IPS DF 6.9 (cell line): ENCODE measurements at regions not wholly inside any gene's neighbourhood (a gene's known extent, or its start where the extent isn't known, plus 50 kb on each side); places are given as distances from the start of the nearest gene placed in this dataset.

Experiments used
- DNase-seq: peaks from one replicate; pipeline ENCODE4 v3.0.0-alpha.2; 2013; ENCODE audit warnings: low read depth, low spot score
- H3K27ac ChIP-seq: one replicate; pipeline ENCODE4 v1.5.1; 2013; ENCODE audit warnings: low read length, control low read depth
- H3K27me3 ChIP-seq: 2 replicates; pipeline ENCODE4 v1.6.1; 2013; ENCODE audit warnings: mild to moderate bottlenecking, low read length; ENCODE audit not compliant: control insufficient read depth, insufficient read depth
- H3K36me3 ChIP-seq: 2 replicates; pipeline ENCODE4 v1.6.1; 2013; ENCODE audit warnings: low read length; ENCODE audit not compliant: control insufficient read depth, insufficient read depth
- H3K4me1 ChIP-seq: 2 replicates; pipeline ENCODE4 v1.6.1; 2013; ENCODE audit warnings: low read length; ENCODE audit not compliant: control insufficient read depth, insufficient read depth
- H3K4me3 ChIP-seq: 2 replicates; pipeline ENCODE4 v1.5.1; 2013; ENCODE audit warnings: mild to moderate bottlenecking, low read length
- H3K9me3 ChIP-seq: 2 replicates; pipeline ENCODE4 v1.6.1; 2013; ENCODE audit warnings: low read length, inconsistent platforms; ENCODE audit not compliant: control insufficient read depth, insufficient read depth
- WGBS: extraction: QIAGEN DNeasy Blood & Tissue Kit; methylation state at CpG from one replicate; pipeline ENCODE4 v1.1.7; 2013; ENCODE audit warnings: mixed read lengths, missing lambda C conversion rate; ENCODE audit not compliant: insufficient read length, insufficient coverage; 5-methylcytosine and 5-hydroxymethylcytosine counted together

GRCh38 chr11:79906164-79906563 lies 465.3 kb upstream of the TENM4 start:
- H3K4me3 ChIP-seq, result no peak overlapping the region
- H3K27me3 ChIP-seq, result no peaks in the 10 kb centered on the region
- H3K27ac ChIP-seq, result no peak overlapping the region
- DNase-seq, result no peak
- no peaks in the 10 kb centered on the region for H3K4me1 ChIP-seq
- WGBS, result no CpG with 5 or more reads among the region's 8 CpGs
- H3K36me3 ChIP-seq, result no peaks in the 10 kb centered on the region
- no peaks in the 10 kb centered on the region for H3K9me3 ChIP-seq

- no CpG with 5 or more reads among the region's 2 CpGs for WGBS
- no peaks in the 10 kb centered on the region for H3K36me3 ChIP-seq
- no peak overlapping the region for H3K27ac ChIP-seq
- no peaks in the 10 kb centered on the region for H3K9me3 ChIP-seq
- no peaks in the 10 kb centered on the region for H3K4me1 ChIP-seq
- DNase-seq, result no peak
- H3K27me3 ChIP-seq, result no peaks in the 10 kb centered on the region
- no peak overlapping the region for H3K4me3 ChIP-seq
Observed at GRCh38 chr11:79902493-79902892, 461.7 kb upstream of the TENM4 start.

GRCh38 chr11:79897896-79898295 lies 457.1 kb upstream of the TENM4 start:
- Histone ChIP-seq H3K4me1 (no peaks in the 10 kb centered on the region), H3K27ac (no peak overlapping the region), H3K9me3 (no peaks in the 10 kb centered on the region), H3K4me3 (no peak overlapping the region), H3K27me3 (no peaks in the 10 kb centered on the region), H3K36me3 (no peaks in the 10 kb centered on the region)
- no peak for DNase-seq
- WGBS, result no CpG with 5 or more reads among the region's 1 CpG

GRCh38 chr11:79896258-79896657 lies 455.4 kb upstream of the TENM4 start:
- H3K4me1 ChIP-seq, result no peaks in the 10 kb centered on the region
- no peak for DNase-seq
- no peaks in the 10 kb centered on the region for H3K27me3 ChIP-seq

GRCh38 chr11:79894111-79894510 lies 453.3 kb upstream of the TENM4 start:
- no peak overlapping the region for H3K4me3 ChIP-seq
- no CpG with 5 or more reads among the region's 3 CpGs for WGBS
- no peak overlapping the region for H3K27ac ChIP-seq
- no peaks in the 10 kb centered on the region for H3K36me3 ChIP-seq
- no peak for DNase-seq
- H3K27me3 ChIP-seq, result no peaks in the 10 kb centered on the region
- no peaks in the 10 kb centered on the region for H3K4me1 ChIP-seq
- no peaks in the 10 kb centered on the region for H3K9me3 ChIP-seq

More at GRCh38 chr11:79896258-79896657, 455.4 kb upstream of the TENM4 start:
- Histone ChIP-seq H3K36me3 (no peaks in the 10 kb centered on the region), H3K9me3 (no peaks in the 10 kb centered on the region), H3K4me3 (no peak overlapping the region), H3K27ac (no peak overlapping the region)

GRCh38 chr11:79890272-79890671 lies 449.4 kb upstream of the TENM4 start:
- Histone ChIP-seq H3K9me3 (no peaks in the 10 kb centered on the region), H3K36me3 (no peaks in the 10 kb centered on the region), H3K27me3 (no peaks in the 10 kb centered on the region), H3K4me3 (no peak overlapping the region), H3K4me1 (no peaks in the 10 kb centered on the region), H3K27ac (no peak overlapping the region)
- no peak for DNase-seq
- WGBS, result no CpG with 5 or more reads among the region's 1 CpG

GRCh38 chr11:79864882-79865281 lies 424.1 kb upstream of the TENM4 start:
- peaks cover 1% of the 10 kb centered on the region; the same call in 1 of the 2 replicates for H3K4me1 ChIP-seq
- no peaks in the 10 kb centered on the region for H3K27me3 ChIP-seq
- H3K9me3 ChIP-seq, result no peaks in the 10 kb centered on the region
- no peak overlapping the region for H3K4me3 ChIP-seq
- no peak overlapping the region for H3K27ac ChIP-seq
- WGBS, result no CpG with 5 or more reads among the region's 6 CpGs
- H3K36me3 ChIP-seq, result no peaks in the 10 kb centered on the region
- no peak for DNase-seq

GRCh38 chr11:79860336-79860735 lies 419.5 kb upstream of the TENM4 start:
- Histone ChIP-seq H3K4me1 (peaks cover 1% of the 10 kb centered on the region; the same call in 1 of the 2 replicates), H3K36me3 (no peaks in the 10 kb centered on the region), H3K27me3 (no peaks in the 10 kb centered on the region), H3K4me3 (no peak overlapping the region), H3K27ac (no peak overlapping the region), H3K9me3 (no peaks in the 10 kb centered on the region)
- DNase-seq, result no peak
- no CpG with 5 or more reads among the region's 3 CpGs for WGBS

- Histone ChIP-seq H3K4me1 (peaks cover 1% of the 10 kb centered on the region; the same call in 1 of the 2 replicates), H3K36me3 (no peaks in the 10 kb centered on the region), H3K9me3 (no peaks in the 10 kb centered on the region), H3K4me3 (no peak overlapping the region), H3K27me3 (no peaks in the 10 kb centered on the region), H3K27ac (no peak overlapping the region)
- DNase-seq, result no peak
- WGBS, result no CpG with 5 or more reads among the region's 10 CpGs
Observed at GRCh38 chr11:79857377-79858214, 416.8 kb upstream of the TENM4 start.

GRCh38 chr11:79852176-79852575 lies 411.3 kb upstream of the TENM4 start:
- no peak for DNase-seq
- H3K27ac ChIP-seq, result no peak overlapping the region

More at GRCh38 chr11:79852176-79852575, 411.3 kb upstream of the TENM4 start:
- H3K27me3 ChIP-seq, result no peaks in the 10 kb centered on the region
- H3K4me3 ChIP-seq, result no peak overlapping the region
- no peaks in the 10 kb centered on the region for H3K9me3 ChIP-seq
- no peaks in the 10 kb centered on the region for H3K36me3 ChIP-seq
- no peaks in the 10 kb centered on the region for H3K4me1 ChIP-seq
